HEK293T (cell line): ENCODE measurements at regions not wholly inside any gene's neighbourhood (a gene's known extent, or its start where the extent isn't known, plus 50 kb on each side); places are given as distances from the start of the nearest gene placed in this dataset.

Experiments
- BHLHE40 ChIP-seq: fragments of 450-650 bp; IDR thresholded peaks from 2 replicates; pipeline ENCODE4 v1.6.1; 2016; ENCODE audit warnings: mild to moderate bottlenecking, moderate library complexity, borderline replicate concordance
- SP1 ChIP-seq: fragments of 450-650 bp; IDR thresholded peaks from 2 replicates; pipeline ENCODE4 v1.6.1; 2017

DNA sequence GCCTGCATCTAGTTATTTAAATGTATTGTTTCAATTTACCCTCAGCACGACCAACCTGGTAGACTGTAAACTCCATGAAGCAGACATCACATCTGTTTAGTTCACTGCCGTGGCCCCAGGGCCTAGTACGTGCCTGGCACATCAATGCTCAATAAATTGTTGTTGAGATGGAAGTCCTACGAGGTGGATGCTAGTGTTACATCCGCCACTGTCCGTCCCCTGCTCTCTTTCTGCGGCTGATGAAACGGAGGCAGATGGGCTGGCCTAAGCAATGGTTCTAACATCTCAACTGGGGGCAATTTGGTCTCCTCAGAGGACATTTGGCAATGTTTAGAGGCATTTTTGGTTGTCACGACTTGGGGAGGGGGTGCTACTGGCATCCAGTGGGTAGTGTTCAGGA, 121.4 kb upstream of the IGSF21 start:
- no peak for TF ChIP-seq BHLHE40
- no peak for TF ChIP-seq SP1
